HG02938 (cell line): ENCODE measurements at regions not wholly inside any gene's neighbourhood (a gene's known extent, or its start where the extent isn't known, plus 50 kb on each side); places are given as distances from the start of the nearest gene placed in this dataset.

ENCODE experiments used
- ATAC-seq: cut with Tn5 transposase; IDR thresholded peaks from one replicate; pipeline ENCODE4 v1.9.1; 2021; ENCODE audit warnings: mild to moderate bottlenecking, moderate library complexity; ENCODE audit not compliant: unreplicated experiment

GRCh38 chr3:162103808-162104207, 607.2 kb downstream of the OTOL1 start:
- no peak for ATAC-seq

GRCh38 chr3:162111861-162112260, 615.3 kb downstream of the OTOL1 start:
- no peak for ATAC-seq

GRCh38 chr3:162112719-162113118, 616.1 kb downstream of the OTOL1 start:
- no peak for ATAC-seq

- ATAC-seq = no peak
These were observed 621.4 kb downstream of the OTOL1 start for GRCh38 chr3:162117961-162118360.

GRCh38 chr3:162119651-162120050, 623.0 kb downstream of the OTOL1 start:
- ATAC-seq = no peak

GRCh38 chr3:162122405-162122804, 625.8 kb downstream of the OTOL1 start:
- ATAC-seq = no peak

GRCh38 chr3:162125790-162126189, 629.2 kb downstream of the OTOL1 start:
- ATAC-seq = no peak

- ATAC-seq = no peak
These were observed 634.0 kb downstream of the OTOL1 start for GRCh38 chr3:162130582-162130981.

- no peak for ATAC-seq
These were observed 636.4 kb downstream of the OTOL1 start for GRCh38 chr3:162132981-162133380.

- ATAC-seq = no peak
These were observed 638.0 kb downstream of the OTOL1 start for GRCh38 chr3:162134571-162134970.

GRCh38 chr3:162136136-162136535, 639.5 kb downstream of the OTOL1 start:
- no peak for ATAC-seq

GRCh38 chr3:162138509-162138908, 641.9 kb downstream of the OTOL1 start:
- ATAC-seq = no peak

- no peak for ATAC-seq
These were observed 643.2 kb downstream of the OTOL1 start for GRCh38 chr3:162139841-162140240.

GRCh38 chr3:162141272-162141791, 644.7 kb downstream of the OTOL1 start:
- ATAC-seq = no peak

- ATAC-seq = no peak
These were observed 645.9 kb downstream of the OTOL1 start for GRCh38 chr3:162142511-162142910.

- no peak for ATAC-seq
These were observed 646.6 kb downstream of the OTOL1 start for GRCh38 chr3:162143180-162143579.

GRCh38 chr3:162147996-162148395, 651.4 kb downstream of the OTOL1 start:
- no peak for ATAC-seq

- ATAC-seq = no peak
These were observed 654.2 kb downstream of the OTOL1 start for GRCh38 chr3:162150790-162151189.

GRCh38 chr3:162152636-162153035, 656.0 kb downstream of the OTOL1 start:
- no peak for ATAC-seq

GRCh38 chr3:162161595-162161994, 665.0 kb downstream of the OTOL1 start:
- ATAC-seq = no peak

GRCh38 chr3:162165346-162165745, 668.7 kb downstream of the OTOL1 start:
- no peak for ATAC-seq

- ATAC-seq = no peak
These were observed 669.9 kb downstream of the OTOL1 start for GRCh38 chr3:162166543-162166942.

- ATAC-seq = no peak
These were observed 672.1 kb downstream of the OTOL1 start for GRCh38 chr3:162168715-162169114.

GRCh38 chr3:162170581-162170980, 674.0 kb downstream of the OTOL1 start:
- ATAC-seq = no peak
